ENCODE measurements at regions not wholly inside any gene's neighbourhood (a gene's known extent, or its start where the extent isn't known, plus 50 kb on each side); places are given as distances from the start of the nearest gene placed in this dataset.

DNA sequence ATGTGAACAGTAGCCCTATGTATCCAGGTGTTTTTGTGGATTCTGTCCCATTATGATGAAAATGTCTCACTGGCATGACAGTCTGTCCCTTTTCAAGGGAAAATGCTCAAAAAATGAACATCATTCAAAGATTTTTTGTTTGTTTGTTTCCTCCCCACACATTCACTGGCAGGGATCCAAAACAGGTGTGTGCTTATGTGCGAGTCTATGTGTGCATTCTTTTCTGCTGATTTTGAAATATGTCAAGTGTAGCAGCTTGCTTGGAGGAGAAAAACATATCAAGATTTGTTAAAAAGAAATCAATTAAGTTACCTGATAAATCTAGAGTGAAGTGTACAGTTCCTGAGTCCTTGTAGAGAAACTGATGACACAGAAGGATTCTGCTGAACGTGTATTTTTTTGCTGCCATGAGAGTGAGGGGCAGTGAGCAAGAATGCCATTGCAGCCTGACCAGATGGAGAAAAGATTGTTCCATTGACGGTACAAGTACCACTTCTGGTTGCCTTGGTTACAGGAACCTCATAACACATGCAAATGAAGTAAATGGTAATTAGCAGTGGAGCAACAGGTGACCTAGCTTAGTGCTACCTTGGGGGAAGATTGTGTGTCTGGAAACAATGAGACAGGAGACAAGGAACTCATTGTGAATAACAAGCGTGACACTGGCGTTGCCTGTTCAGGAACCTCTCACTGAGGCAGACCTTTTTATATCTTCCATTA lies 277.4 kb upstream of the PHYHIPL start:
- TF ChIP-seq, protein P1, sequence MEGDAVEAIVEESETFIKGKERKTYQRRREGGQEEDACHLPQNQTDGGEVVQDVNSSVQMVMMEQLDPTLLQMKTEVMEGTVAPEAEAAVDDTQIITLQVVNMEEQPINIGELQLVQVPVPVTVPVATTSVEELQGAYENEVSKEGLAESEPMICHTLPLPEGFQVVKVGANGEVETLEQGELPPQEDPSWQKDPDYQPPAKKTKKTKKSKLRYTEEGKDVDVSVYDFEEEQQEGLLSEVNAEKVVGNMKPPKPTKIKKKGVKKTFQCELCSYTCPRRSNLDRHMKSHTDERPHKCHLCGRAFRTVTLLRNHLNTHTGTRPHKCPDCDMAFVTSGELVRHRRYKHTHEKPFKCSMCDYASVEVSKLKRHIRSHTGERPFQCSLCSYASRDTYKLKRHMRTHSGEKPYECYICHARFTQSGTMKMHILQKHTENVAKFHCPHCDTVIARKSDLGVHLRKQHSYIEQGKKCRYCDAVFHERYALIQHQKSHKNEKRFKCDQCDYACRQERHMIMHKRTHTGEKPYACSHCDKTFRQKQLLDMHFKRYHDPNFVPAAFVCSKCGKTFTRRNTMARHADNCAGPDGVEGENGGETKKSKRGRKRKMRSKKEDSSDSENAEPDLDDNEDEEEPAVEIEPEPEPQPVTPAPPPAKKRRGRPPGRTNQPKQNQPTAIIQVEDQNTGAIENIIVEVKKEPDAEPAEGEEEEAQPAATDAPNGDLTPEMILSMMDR (IDR thresholded peaks at IDR 0.05) = no peak
- TF ChIP-seq POLR2A (IDR thresholded peaks at IDR 0.05) (no peak), POLR2AphosphoS5 (IDR thresholded peaks at IDR 0.05) (no peak)

Data from suprapubic skin (tissue), 4 donors.